Mesenchymal stem cell (in vitro differentiated cells and primary cell): ENCODE measurements at regions not wholly inside any gene's neighbourhood (a gene's known extent, or its start where the extent isn't known, plus 50 kb on each side); places are given as distances from the start of the nearest gene placed in this dataset.

ENCODE experiments used
- DNase-seq: peaks from one replicate; pipeline ENCODE4 v3.0.0-alpha.2; 2013
- H2AFZ ChIP-seq: one replicate; pipeline ENCODE4 v1.6.1; 2013; ENCODE audit warnings: low read depth, mild to moderate bottlenecking, control low read depth, inconsistent platforms, low read length, moderate library complexity
- H2AK5ac ChIP-seq: 2 replicates; pipeline ENCODE4 v1.6.1; 2013; ENCODE audit warnings: low read length, moderate library complexity, mild to moderate bottlenecking, inconsistent platforms; ENCODE audit not compliant: severe bottlenecking
- H2BK120ac ChIP-seq: one replicate; pipeline ENCODE4 v1.6.1; 2013; ENCODE audit warnings: low read depth, mild to moderate bottlenecking, inconsistent platforms, low read length, moderate library complexity
- H2BK12ac ChIP-seq, 2 experiments: one replicate each; pipeline ENCODE4 v1.6.1; 2013; ENCODE audit warnings: inconsistent platforms in 2 of 2, low read length in 2 of 2, mild to moderate bottlenecking in 2 of 2, moderate library complexity in 2 of 2, control low read depth in 1 of 2
- H2BK15ac ChIP-seq: one replicate; pipeline ENCODE4 v1.6.1; 2013; ENCODE audit warnings: mild to moderate bottlenecking, low read depth, inconsistent platforms; ENCODE audit not compliant: poor library complexity, severe bottlenecking
- H2BK5ac ChIP-seq: 2 replicates; pipeline ENCODE4 v1.6.1; 2013; ENCODE audit warnings: low read depth, mild to moderate bottlenecking, low read length, control low read depth, inconsistent platforms; ENCODE audit not compliant: poor library complexity, severe bottlenecking
- H3K14ac ChIP-seq, 2 experiments: one replicate each; pipeline ENCODE4 v1.6.1; 2013; ENCODE audit warnings: inconsistent platforms in 2 of 2, low read length in 2 of 2, control low read depth in 1 of 2, mild to moderate bottlenecking in 1 of 2, moderate library complexity in 1 of 2
- H3K18ac ChIP-seq, 2 experiments: one replicate each; pipeline ENCODE4 v1.6.1; 2013; ENCODE audit warnings: inconsistent platforms in 2 of 2, low read length in 2 of 2, control low read depth in 1 of 2, low read depth in 1 of 2, mild to moderate bottlenecking in 1 of 2
- H3K23ac ChIP-seq, 2 experiments: one replicate each; pipeline ENCODE4 v1.6.1; 2013; ENCODE audit warnings: inconsistent platforms in 2 of 2, low read length in 2 of 2, mild to moderate bottlenecking in 2 of 2, moderate library complexity in 2 of 2, control low read depth in 1 of 2
- H3K27ac ChIP-seq: 2 replicates; pipeline ENCODE4 v1.5.1; 2013; ENCODE audit warnings: mild to moderate bottlenecking, moderate library complexity, low read length, control low read depth, inconsistent platforms; ENCODE audit not compliant: poor library complexity, severe bottlenecking
- H3K27me3 ChIP-seq, 2 experiments: 2 replicates each; pipeline versions ENCODE4 v1.6.1 to v1.7.0; 2013; ENCODE audit warnings: low read length in 2 of 2, mild to moderate bottlenecking in 2 of 2, moderate library complexity in 2 of 2, control low read depth in 1 of 2, inconsistent platforms in 1 of 2; ENCODE audit not compliant: control insufficient read depth in 1 of 2, insufficient read depth in 1 of 2
- H3K36me3 ChIP-seq, 2 experiments: 2 replicates each; pipeline versions ENCODE4 v1.6.1 to v1.7.0; 2013; ENCODE audit warnings: low read length in 2 of 2, control low read depth in 1 of 2, inconsistent platforms in 1 of 2, low read depth in 1 of 2, mild to moderate bottlenecking in 1 of 2; ENCODE audit not compliant: insufficient read depth in 2 of 2, control insufficient read depth in 1 of 2
- H3K4ac ChIP-seq, 2 experiments: one replicate each; pipeline ENCODE4 v1.6.1; 2013; ENCODE audit warnings: inconsistent platforms in 2 of 2, low read length in 2 of 2, mild to moderate bottlenecking in 2 of 2, moderate library complexity in 2 of 2, control low read depth in 1 of 2, low read depth in 1 of 2
- H3K4me1 ChIP-seq: 2 replicates; pipeline ENCODE4 v1.6.1; 2013; ENCODE audit warnings: low read depth, low read length, control low read depth; ENCODE audit not compliant: control insufficient read depth, insufficient read depth
- H3K4me2 ChIP-seq: 2 replicates; pipeline ENCODE4 v1.6.1; 2013; ENCODE audit warnings: low read length, mild to moderate bottlenecking, inconsistent platforms; ENCODE audit not compliant: poor library complexity, severe bottlenecking
- H3K4me3 ChIP-seq, 2 experiments: 2 replicates each; pipeline versions ENCODE4 v1.5.1 to v1.7.0; 2013; ENCODE audit warnings: low read length in 2 of 2, mild to moderate bottlenecking in 2 of 2, control low read depth in 1 of 2, low read depth in 1 of 2; ENCODE audit not compliant: insufficient read depth in 1 of 2
- H3K79me1 ChIP-seq: replicated peaks from 2 replicates; pipeline ENCODE4 v1.6.1; 2013; ENCODE audit warnings: mild to moderate bottlenecking, control low read depth, low read length, inconsistent platforms; ENCODE audit not compliant: poor library complexity, severe bottlenecking
- H3K9ac ChIP-seq: 2 replicates; pipeline ENCODE4 v1.7.0; 2013; ENCODE audit warnings: mild to moderate bottlenecking, low read length, moderate library complexity
- H3K9me3 ChIP-seq: 2 replicates; pipeline ENCODE4 v1.7.0; 2013; ENCODE audit warnings: mild to moderate bottlenecking, low read length; ENCODE audit not compliant: control insufficient read depth
- H4K8ac ChIP-seq: one replicate; pipeline ENCODE4 v1.6.1; 2013; ENCODE audit warnings: inconsistent platforms, mild to moderate bottlenecking, low read length, moderate library complexity
- H4K91ac ChIP-seq: one replicate; pipeline ENCODE4 v1.6.1; 2013; ENCODE audit warnings: mild to moderate bottlenecking, low read length, inconsistent platforms
- WGBS: methylation state at CpG from one replicate; pipeline ENCODE4 v1.1.7; 2013; ENCODE audit warnings: mixed read lengths; 5-methylcytosine and 5-hydroxymethylcytosine counted together

- no peak overlapping the region for H3K27ac ChIP-seq
- H3K27me3 ChIP-seq, result peaks cover 0 to 28% of the 10 kb centered on the region in 2 experiments
- no peak overlapping the region for H4K8ac ChIP-seq
- no peak overlapping the region for H2AK5ac ChIP-seq
- no peak overlapping the region for H2BK15ac ChIP-seq
- peaks cover 12% of the 10 kb centered on the region for H3K4me1 ChIP-seq
- H4K91ac ChIP-seq, result no peak overlapping the region
- H3K23ac ChIP-seq, result no peak overlapping the region
- H3K4me3 ChIP-seq, result no peak overlapping the region
- DNase-seq, result no peak
- H3K9ac ChIP-seq, result no peak overlapping the region
- H3K18ac ChIP-seq, result no peak overlapping the region
- H3K79me1 ChIP-seq, result no peaks in the 10 kb centered on the region
- no peaks in the 10 kb centered on the region for H3K36me3 ChIP-seq
- H2BK5ac ChIP-seq, result no peak overlapping the region
- no peak overlapping the region for H2AFZ ChIP-seq
- WGBS, result 77% methylated on average over 8 of the region's 9 CpGs
- no peak overlapping the region for H3K14ac ChIP-seq
- no peaks in the 10 kb centered on the region for H3K9me3 ChIP-seq
- no peak overlapping the region for H2BK120ac ChIP-seq
- no peak overlapping the region for H2BK12ac ChIP-seq
- H3K4ac ChIP-seq, result no peak overlapping the region
- no peak overlapping the region for H3K4me2 ChIP-seq
These were observed 269.4 kb downstream of the LOXHD1 start for GRCh38 chr18:46387441-46388131.

GRCh38 chr18:46388286-46388685 is 268.7 kb downstream of the LOXHD1 start:
- H3K14ac ChIP-seq, result no peak overlapping the region
- H2BK5ac ChIP-seq, result no peak overlapping the region
- no peak overlapping the region for H2AK5ac ChIP-seq
- H3K23ac ChIP-seq, result no peak overlapping the region
- peaks cover 0 to 28% of the 10 kb centered on the region in 2 experiments for H3K27me3 ChIP-seq
- peaks cover 12% of the 10 kb centered on the region for H3K4me1 ChIP-seq
- no peaks in the 10 kb centered on the region for H3K79me1 ChIP-seq
- H3K9me3 ChIP-seq, result no peaks in the 10 kb centered on the region
- no peak overlapping the region for H3K4me2 ChIP-seq
- no peaks in the 10 kb centered on the region for H3K36me3 ChIP-seq
- no peak overlapping the region for H3K4ac ChIP-seq
- H3K18ac ChIP-seq, result no peak overlapping the region
- no peak overlapping the region for H2BK15ac ChIP-seq
- H2BK12ac ChIP-seq, result no peak overlapping the region
- DNase-seq, result no peak
- no peak overlapping the region for H2AFZ ChIP-seq
- 86% methylated on average over 6 of the region's 6 CpGs for WGBS
- no peak overlapping the region for H3K27ac ChIP-seq
- no peak overlapping the region for H3K4me3 ChIP-seq
- no peak overlapping the region for H3K9ac ChIP-seq
- H4K8ac ChIP-seq, result no peak overlapping the region
- H2BK120ac ChIP-seq, result no peak overlapping the region
- H4K91ac ChIP-seq, result no peak overlapping the region

GRCh38 chr18:46392576-46392975 is 264.4 kb downstream of the LOXHD1 start:
- Histone ChIP-seq H3K27me3 (peaks cover 24 to 33% of the 10 kb centered on the region in 2 experiments), H3K4ac (no peak overlapping the region), H3K23ac (no peak overlapping the region), H4K8ac (no peak overlapping the region), H3K36me3 (no peaks in the 10 kb centered on the region), H3K27ac (no peak overlapping the region), H2AK5ac (no peak overlapping the region), H3K4me2 (no peak overlapping the region), H2BK5ac (no peak overlapping the region), H3K4me3 (no peak overlapping the region), H3K9me3 (no peaks in the 10 kb centered on the region), H2BK12ac (no peak overlapping the region), H4K91ac (no peak overlapping the region), H3K14ac (no peak overlapping the region), H2AFZ (no peak overlapping the region), H2BK15ac (no peak overlapping the region), H3K79me1 (no peaks in the 10 kb centered on the region), H3K9ac (no peak overlapping the region), H3K18ac (no peak overlapping the region), H3K4me1 (peaks cover 7% of the 10 kb centered on the region), H2BK120ac (no peak overlapping the region)
- 92% methylated on average over 9 of the region's 9 CpGs for WGBS
- DNase-seq, result no peak

DNA sequence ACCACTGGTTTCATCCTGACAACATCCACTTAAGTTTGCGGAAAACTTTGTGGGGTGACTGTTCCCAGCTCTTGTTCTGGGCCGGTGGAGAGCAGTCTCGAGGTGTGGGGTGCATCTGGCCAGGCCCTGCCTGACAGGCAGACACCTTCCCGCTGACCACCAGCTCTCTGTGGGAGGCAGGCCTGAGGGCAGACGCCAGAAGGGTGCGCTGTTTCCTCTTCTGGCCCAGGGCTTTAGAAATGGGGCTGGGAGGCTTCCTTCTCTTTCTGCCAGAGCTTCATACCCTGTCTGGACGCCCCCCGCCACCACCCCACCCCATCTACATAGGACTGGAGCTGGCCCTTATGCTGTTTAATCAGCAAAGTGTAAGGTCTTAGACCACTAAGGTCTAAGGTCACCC is 263.8 kb downstream of the LOXHD1 start:
- H3K4ac ChIP-seq, result no peak overlapping the region
- no peaks in the 10 kb centered on the region for H3K9me3 ChIP-seq
- H2AK5ac ChIP-seq, result no peak overlapping the region
- no peak overlapping the region for H3K14ac ChIP-seq
- no peaks in the 10 kb centered on the region for H3K36me3 ChIP-seq
- H2AFZ ChIP-seq, result no peak overlapping the region
- 52% methylated on average over 8 of the region's 8 CpGs for WGBS
- no peak overlapping the region for H3K23ac ChIP-seq
- H4K8ac ChIP-seq, result no peak overlapping the region
- H3K4me2 ChIP-seq, result no peak overlapping the region
- no peak overlapping the region for H3K27ac ChIP-seq
- H3K9ac ChIP-seq, result no peak overlapping the region
- peaks cover 24 to 32% of the 10 kb centered on the region in 2 experiments for H3K27me3 ChIP-seq
- no peak overlapping the region for H2BK5ac ChIP-seq
- no peaks in the 10 kb centered on the region for H3K79me1 ChIP-seq
- H3K4me1 ChIP-seq, result peaks cover 8% of the 10 kb centered on the region
- no peak overlapping the region for H2BK15ac ChIP-seq
- no peak overlapping the region for H4K91ac ChIP-seq
- H2BK120ac ChIP-seq, result no peak overlapping the region
- no peak for DNase-seq
- H2BK12ac ChIP-seq, result no peak overlapping the region
- no peak overlapping the region for H3K4me3 ChIP-seq
- H3K18ac ChIP-seq, result no peak overlapping the region
